Fibroblast of lung (primary cell): ENCODE measurements at regions not wholly inside any gene's neighbourhood (a gene's known extent, or its start where the extent isn't known, plus 50 kb on each side); places are given as distances from the start of the nearest gene placed in this dataset.

Experiments
- DNase-seq, 2 donors: peaks; one replicate each; pipeline versions ENCODE4 v3.0.0 to v3.0.0-alpha.2; 2010; ENCODE audit warnings: low read depth in 2 of 2
- H2AFZ ChIP-seq: 2 replicates; pipeline ENCODE4 v1.5.1; 2012; ENCODE audit warnings: low read length, control low read depth, inconsistent platforms
- H3K27ac ChIP-seq: 2 replicates; pipeline ENCODE4 v1.5.1; 2011; ENCODE audit warnings: low read length, control low read depth; ENCODE audit not compliant: insufficient read depth
- H3K27me3 ChIP-seq: 2 replicates; pipeline ENCODE4 v1.5.1; 2011; ENCODE audit warnings: mild to moderate bottlenecking, low read length; ENCODE audit not compliant: control insufficient read depth, insufficient read depth
- H3K36me3 ChIP-seq: 2 replicates; pipeline ENCODE4 v1.5.1; 2011; ENCODE audit warnings: low read length; ENCODE audit not compliant: control insufficient read depth, insufficient read depth
- H3K4me1 ChIP-seq: 2 replicates; pipeline ENCODE4 v1.5.1; 2011; ENCODE audit warnings: low read length; ENCODE audit not compliant: control insufficient read depth, insufficient read depth; ENCODE audit errors: extremely low read depth
- H3K4me2 ChIP-seq: 2 replicates; pipeline ENCODE4 v1.5.1; 2011; ENCODE audit warnings: low read length, control low read depth; ENCODE audit not compliant: insufficient read depth; ENCODE audit errors: extremely low read depth
- H3K4me3 ChIP-seq, 4 experiments: fragments of 200-600 bp in 1 of 4; sonication (generic) in 1 of 4; replicated peaks in 1 of 4; 2 replicates each; pipeline ENCODE4 v1.5.1; 2011 to 2016; ENCODE audit warnings: low read length in 4 of 4, low read depth in 3 of 4, mild to moderate bottlenecking in 3 of 4, control low read depth in 2 of 4, inconsistent platforms in 1 of 4, mixed read lengths in 1 of 4; ENCODE audit not compliant: insufficient read depth in 1 of 4; ENCODE audit errors: control extremely low read depth in 1 of 4
- H3K79me2 ChIP-seq: 2 replicates; pipeline ENCODE4 v1.5.1; 2012; ENCODE audit warnings: mild to moderate bottlenecking, low read length, inconsistent platforms; ENCODE audit not compliant: control insufficient read depth, insufficient read depth
- H3K9ac ChIP-seq: 2 replicates; pipeline ENCODE4 v1.5.1; 2011; ENCODE audit warnings: mild to moderate bottlenecking, low read length, control low read depth; ENCODE audit not compliant: insufficient read depth
- H3K9me3 ChIP-seq: 2 replicates; pipeline ENCODE4 v1.5.1; 2012; ENCODE audit warnings: low read depth, low read length; ENCODE audit not compliant: control insufficient read depth, insufficient read depth
- H4K20me1 ChIP-seq: 2 replicates; pipeline ENCODE4 v1.5.1; 2011; ENCODE audit warnings: low read length; ENCODE audit not compliant: control insufficient read depth, insufficient read depth; ENCODE audit errors: extremely low read depth
- CTCF ChIP-seq, 2 donors: IDR thresholded peaks in 1 of 2; conservative IDR thresholded peaks in 1 of 2; 1 replicate in 1 of 2; 2 replicates in 1 of 2; pipeline ENCODE4 v1.5.1; 2011 to 2012; ENCODE audit warnings: low read length in 2 of 2, control low read depth in 1 of 2, inconsistent platforms in 1 of 2, low read depth in 1 of 2, mild to moderate bottlenecking in 1 of 2
- EZH2 ChIP-seq: IDR thresholded peaks from 2 replicates; pipeline ENCODE4 v1.5.1; 2012; ENCODE audit warnings: low read length, control low read depth, mild to moderate bottlenecking; ENCODE audit errors: missing control alignments

DNA sequence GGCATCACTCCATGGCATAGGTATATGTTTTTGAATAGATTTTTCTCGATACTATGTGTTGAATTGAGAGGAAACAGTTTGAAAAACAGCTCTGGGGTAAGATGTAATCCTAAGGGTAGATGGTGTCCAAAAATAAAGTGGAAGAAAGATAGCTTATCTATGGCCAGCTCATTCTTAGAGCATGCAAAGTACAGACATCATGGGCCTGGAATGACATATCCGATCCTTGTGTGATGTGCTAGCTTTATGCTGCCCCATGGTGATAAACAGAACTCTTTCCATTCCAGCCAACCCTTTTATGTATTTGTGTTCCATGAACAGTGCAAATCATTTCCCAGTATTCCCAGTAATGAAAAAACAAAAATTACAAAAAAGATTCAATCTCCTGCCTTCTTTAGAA is 390.2 kb upstream of the NXPH2 start:
- no peak overlapping the region for H3K9ac ChIP-seq
- H3K36me3 ChIP-seq, result no peaks in the 10 kb centered on the region
- no peak for TF ChIP-seq EZH2
- TF ChIP-seq CTCF (conservative IDR thresholded peaks at IDR 0.05 in 1 of 2, IDR thresholded peaks at IDR 0.05 in 1 of 2; ENCODE audit: low read depth in 1 of 2, low read length in 2 of 2), result no peak
- H4K20me1 ChIP-seq, result no peaks in the 10 kb centered on the region
- H3K4me3 ChIP-seq, result no peak overlapping the region
- H3K79me2 ChIP-seq, result no peaks in the 10 kb centered on the region
- H3K9me3 ChIP-seq, result no peaks in the 10 kb centered on the region
- no peak overlapping the region for H3K27ac ChIP-seq
- H3K4me1 ChIP-seq, result no peaks in the 10 kb centered on the region
- no peak overlapping the region for H2AFZ ChIP-seq
- no peak overlapping the region for H3K4me2 ChIP-seq
- DNase-seq, result peak in 1 of 2 donors; percentile 29
- no peaks in the 10 kb centered on the region for H3K27me3 ChIP-seq

- H3K79me2 ChIP-seq, result no peaks in the 10 kb centered on the region
- H3K36me3 ChIP-seq, result no peaks in the 10 kb centered on the region
- H3K4me1 ChIP-seq, result no peaks in the 10 kb centered on the region
- no peak overlapping the region for H3K4me2 ChIP-seq
- TF ChIP-seq EZH2 (no peak), CTCF (conservative IDR thresholded peaks at IDR 0.05 in 1 of 2, IDR thresholded peaks at IDR 0.05 in 1 of 2; ENCODE audit: low read depth in 1 of 2, low read length in 2 of 2) (no peak)
- no peak overlapping the region for H3K9ac ChIP-seq
- no peaks in the 10 kb centered on the region for H4K20me1 ChIP-seq
- no peak overlapping the region for H2AFZ ChIP-seq
- no peak overlapping the region for H3K27ac ChIP-seq
- no peak overlapping the region for H3K4me3 ChIP-seq
- no peak for DNase-seq
- no peaks in the 10 kb centered on the region for H3K9me3 ChIP-seq
- H3K27me3 ChIP-seq, result no peaks in the 10 kb centered on the region
Observed at GRCh38 chr2:139165601-139166000, 385.4 kb upstream of the NXPH2 start.

- no peaks in the 10 kb centered on the region for H3K27me3 ChIP-seq
- H2AFZ ChIP-seq, result no peak overlapping the region
- no peaks in the 10 kb centered on the region for H3K36me3 ChIP-seq
- H3K27ac ChIP-seq, result no peak overlapping the region
- no peaks in the 10 kb centered on the region for H3K4me1 ChIP-seq
- no peaks in the 10 kb centered on the region for H3K79me2 ChIP-seq
- no peaks in the 10 kb centered on the region for H3K9me3 ChIP-seq
- no peaks in the 10 kb centered on the region for H4K20me1 ChIP-seq
- H3K4me2 ChIP-seq, result no peak overlapping the region
- TF ChIP-seq EZH2, result no peak
- no peak for TF ChIP-seq CTCF (conservative IDR thresholded peaks at IDR 0.05 in 1 of 2, IDR thresholded peaks at IDR 0.05 in 1 of 2; ENCODE audit: low read depth in 1 of 2, low read length in 2 of 2)
- no peak for DNase-seq
- no peak overlapping the region for H3K4me3 ChIP-seq
- H3K9ac ChIP-seq, result no peak overlapping the region
Observed at GRCh38 chr2:139165041-139165440, 384.9 kb upstream of the NXPH2 start.
